ENCODE measurements at regions not wholly inside any gene's neighbourhood (a gene's known extent, or its start where the extent isn't known, plus 50 kb on each side); places are given as distances from the start of the nearest gene placed in this dataset.
A peak's percentile ranks its signal among the peaks of the same experiment; 100 is the strongest.
"Not testable (repeated sequence)": the region's sequence is repeated elsewhere in the genome, so short reads cannot be mapped to it uniquely, and the experiment has no call there.

- DNase-seq = no peak
Measured at GRCh38 chr5:60445921-60446320, 254.0 kb downstream of the DEPDC1B start.

- DNase-seq = no peak
Measured at GRCh38 chr5:60445427-60445826, 254.5 kb downstream of the DEPDC1B start.

GRCh38 chr5:60444661-60445360 lies 255.2 kb downstream of the DEPDC1B start:
- DNase-seq = no peak

- DNase-seq = no peak
Measured at GRCh38 chr5:60439552-60439951, 260.4 kb downstream of the DEPDC1B start.

GRCh38 chr5:60437308-60437707 lies 262.7 kb downstream of the DEPDC1B start:
- DNase-seq = no peak

- DNase-seq = no peak
Measured at GRCh38 chr5:60436518-60436917, 263.4 kb downstream of the DEPDC1B start.

GRCh38 chr5:60435808-60436207 lies 264.2 kb downstream of the DEPDC1B start:
- no peak for DNase-seq

- not testable (repeated sequence) for DNase-seq
Measured at GRCh38 chr5:60426189-60426588, 273.8 kb downstream of the DEPDC1B start.

- not testable (repeated sequence) for DNase-seq
Measured at GRCh38 chr5:60420773-60421172, 279.2 kb downstream of the DEPDC1B start.

- DNase-seq = no peak
Measured at GRCh38 chr5:60417500-60418181, 282.3 kb downstream of the DEPDC1B start.

- no peak for DNase-seq
Measured at GRCh38 chr5:60415443-60415842, 284.5 kb downstream of the DEPDC1B start.

GRCh38 chr5:60410427-60410826 lies 289.5 kb downstream of the DEPDC1B start:
- no peak for DNase-seq

- DNase-seq = no peak
Measured at GRCh38 chr5:60404171-60404570, 295.8 kb downstream of the DEPDC1B start.

- DNase-seq = no peak
Measured at GRCh38 chr5:60403343-60404006, 296.5 kb downstream of the DEPDC1B start.

GRCh38 chr5:60402161-60402785 lies 297.7 kb downstream of the DEPDC1B start:
- no peak for DNase-seq

- no peak for DNase-seq
Measured at GRCh38 chr5:60401526-60401925, 298.4 kb downstream of the DEPDC1B start.

- DNase-seq = peak in 9 of 56 donors; percentile 0 to 30 (median 3)
Measured at GRCh38 chr5:60399507-60399906, 300.5 kb downstream of the DEPDC1B start.

GRCh38 chr5:60395712-60396329 lies 304.1 kb downstream of the DEPDC1B start:
- DNase-seq = no peak

GRCh38 chr5:60387051-60387440 lies 312.9 kb downstream of the DEPDC1B start:
- no peak for DNase-seq

- DNase-seq = no peak
Measured at GRCh38 chr5:60386436-60387050, 313.4 kb downstream of the DEPDC1B start.

- peak in 10 of 56 donors; percentile 1 to 28 (median 8) for DNase-seq
Measured at GRCh38 chr5:60382716-60383115, 317.2 kb downstream of the DEPDC1B start.

Measured in amygdala (tissue), 56 donors.